ENCODE measurements at regions not wholly inside any gene's neighbourhood (a gene's known extent, or its start where the extent isn't known, plus 50 kb on each side); places are given as distances from the start of the nearest gene placed in this dataset.
"Not testable (repeated sequence)": the region's sequence is repeated elsewhere in the genome, so short reads cannot be mapped to it uniquely, and the experiment has no call there.

- DNase-seq (ENCODE audit: insufficient read length, low spot score) = peak; percentile 12
- FAIRE-seq = peak; percentile 80
These were observed 53.9 kb downstream of the OTOR start for GRCh38 chr20:16801919-16802651.

GRCh38 chr20:16802652-16802935 lies 54.4 kb downstream of the OTOR start:
- FAIRE-seq (no peak), DNase-seq (ENCODE audit: insufficient read length, low spot score) (no peak)

- DNase-seq (ENCODE audit: insufficient read length, low spot score) = peak; percentile 19
- peak; percentile 76 for FAIRE-seq
These were observed 56.0 kb downstream of the OTOR start for GRCh38 chr20:16803965-16804792.

GRCh38 chr20:16804793-16805187 lies 56.6 kb downstream of the OTOR start:
- FAIRE-seq (no peak), DNase-seq (ENCODE audit: insufficient read length, low spot score) (no peak)

GRCh38 chr20:16806061-16806460 lies 57.9 kb downstream of the OTOR start:
- DNase-seq (ENCODE audit: insufficient read length, low spot score) = no peak
- no peak for FAIRE-seq

GRCh38 chr20:16806886-16807285 lies 58.7 kb downstream of the OTOR start:
- FAIRE-seq (no peak), DNase-seq (ENCODE audit: insufficient read length, low spot score) (no peak)

- DNase-seq (ENCODE audit: insufficient read length, low spot score) (no peak), FAIRE-seq (no peak)
These were observed 60.6 kb downstream of the OTOR start for GRCh38 chr20:16808796-16809195.

GRCh38 chr20:16810216-16810615 lies 62.1 kb downstream of the OTOR start:
- DNase-seq (ENCODE audit: insufficient read length, low spot score) (no peak), FAIRE-seq (no peak)

- FAIRE-seq = no peak
These were observed 68.0 kb downstream of the OTOR start for GRCh38 chr20:16816192-16816591.

GRCh38 chr20:16819483-16819882 lies 71.3 kb downstream of the OTOR start:
- no peak for FAIRE-seq
- no peak for DNase-seq (ENCODE audit: insufficient read length, low spot score)

More at GRCh38 chr20:16816192-16816591, 68.0 kb downstream of the OTOR start:
- DNase-seq (ENCODE audit: insufficient read length, low spot score) = no peak

- DNase-seq (ENCODE audit: insufficient read length, low spot score) (peak; percentile 28), FAIRE-seq (no peak)
These were observed 73.3 kb downstream of the OTOR start for GRCh38 chr20:16821211-16822089.

- DNase-seq (ENCODE audit: insufficient read length, low spot score) = no peak
- no peak for FAIRE-seq
These were observed 76.5 kb downstream of the OTOR start for GRCh38 chr20:16824664-16825063.

- FAIRE-seq (no peak), DNase-seq (ENCODE audit: insufficient read length, low spot score) (no peak)
These were observed 80.6 kb downstream of the OTOR start for GRCh38 chr20:16828666-16829305.

- FAIRE-seq; DNase-seq (ENCODE audit: insufficient read length, low spot score): not testable (repeated sequence)
These were observed 87.5 kb downstream of the OTOR start for GRCh38 chr20:16835690-16836089.

GRCh38 chr20:16842486-16843120 lies 94.4 kb downstream of the OTOR start:
- DNase-seq (ENCODE audit: insufficient read length, low spot score) = no peak
- FAIRE-seq = no peak

GRCh38 chr20:16844406-16844805 lies 96.2 kb downstream of the OTOR start:
- no peak for FAIRE-seq

GRCh38 chr20:16846006-16846405 lies 97.8 kb downstream of the OTOR start:
- DNase-seq (ENCODE audit: insufficient read length, low spot score) (no peak), FAIRE-seq (no peak)

More at GRCh38 chr20:16844406-16844805, 96.2 kb downstream of the OTOR start:
- no peak for DNase-seq (ENCODE audit: insufficient read length, low spot score)

GRCh38 chr20:16848061-16848460 lies 99.9 kb downstream of the OTOR start:
- DNase-seq (ENCODE audit: insufficient read length, low spot score) (no peak), FAIRE-seq (no peak)

GRCh38 chr20:16848526-16848925 lies 100.4 kb downstream of the OTOR start:
- FAIRE-seq (no peak), DNase-seq (ENCODE audit: insufficient read length, low spot score) (no peak)

- FAIRE-seq (no peak), DNase-seq (ENCODE audit: insufficient read length, low spot score) (no peak)
These were observed 112.8 kb downstream of the OTOR start for GRCh38 chr20:16860914-16861313.
